ENCODE measurements at regions not wholly inside any gene's neighbourhood (a gene's known extent, or its start where the extent isn't known, plus 50 kb on each side); places are given as distances from the start of the nearest gene placed in this dataset.

DNA sequence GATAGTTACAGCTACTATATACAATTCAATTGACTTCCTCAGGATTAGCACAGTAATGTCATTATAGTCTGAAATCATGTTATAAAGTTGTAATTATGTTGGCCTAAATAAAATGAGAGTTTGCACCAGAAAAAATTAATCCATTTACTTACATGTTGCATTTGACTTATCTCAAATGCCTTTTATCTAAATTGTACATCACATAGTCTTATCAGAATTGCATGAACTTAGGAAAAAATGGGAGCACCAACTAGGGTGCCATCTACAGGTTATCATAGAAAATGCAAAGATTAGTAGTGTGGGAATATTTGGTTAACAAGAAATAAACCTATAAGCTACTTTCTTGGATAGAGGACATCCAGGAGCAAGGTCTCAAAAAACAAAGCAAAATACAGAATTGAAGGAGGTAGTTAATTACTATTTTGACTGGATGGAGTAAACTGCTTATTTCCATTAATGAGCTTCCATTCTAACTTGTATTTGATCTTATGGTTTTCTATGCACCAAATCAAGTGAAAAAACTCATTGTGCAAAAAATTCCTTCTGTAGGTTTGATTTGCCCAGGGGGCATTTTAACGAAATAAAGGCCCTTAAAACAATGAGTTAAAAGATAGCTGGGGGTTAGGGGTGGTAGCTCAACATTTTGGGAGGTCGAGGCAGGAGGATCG, 60.0 kb upstream of the ORC5 start:
- TF ChIP-seq CTCF (IDR thresholded peaks at IDR 0.05) (peak in 4 of 5 experiments; percentile 18 to 35 (median 26)), POLR2A (IDR thresholded peaks at IDR 0.05) (no peak)
